ENCODE measurements at regions not wholly inside any gene's neighbourhood (a gene's known extent, or its start where the extent isn't known, plus 50 kb on each side); places are given as distances from the start of the nearest gene placed in this dataset.

- H3K4me3 Mint-ChIP-seq = no peak overlapping the region
- H3K36me3 Mint-ChIP-seq = no peaks in the 10 kb centered on the region
- POLR2A ChIA-PET = no interaction called here
- H3K27me3 Mint-ChIP-seq = peaks cover 2% of the 10 kb centered on the region
- DNase-seq (no peak), ATAC-seq (ENCODE audit: low read depth) (no peak)
- no peak overlapping the region for H3K27ac Mint-ChIP-seq
- no peaks in the 10 kb centered on the region for H3K4me1 Mint-ChIP-seq
- peaks cover 4% of the 10 kb centered on the region for H3K9me3 Mint-ChIP-seq
Observed at GRCh38 chr1:88036345-88037014, 647.6 kb upstream of the PKN2 start.

GRCh38 chr1:88039240-88039639 is 644.8 kb upstream of the PKN2 start:
- Mint-ChIP-seq H3K27me3 (peaks cover 4% of the 10 kb centered on the region), H3K4me3 (no peak overlapping the region), H3K9me3 (peaks cover 4% of the 10 kb centered on the region), H3K27ac (no peak overlapping the region), H3K36me3 (no peaks in the 10 kb centered on the region), H3K4me1 (no peaks in the 10 kb centered on the region)
- ATAC-seq (ENCODE audit: low read depth) (no peak), DNase-seq (no peak)
- POLR2A ChIA-PET = no interaction called here

- Mint-ChIP-seq H3K9me3 (peaks cover 2% of the 10 kb centered on the region), H3K27me3 (peaks cover 5% of the 10 kb centered on the region), H3K4me3 (no peak overlapping the region), H3K27ac (no peak overlapping the region), H3K36me3 (no peaks in the 10 kb centered on the region), H3K4me1 (no peaks in the 10 kb centered on the region)
- DNase-seq (no peak), ATAC-seq (ENCODE audit: low read depth) (no peak)
- POLR2A ChIA-PET = no interaction called here
Observed at GRCh38 chr1:88043834-88044233, 640.2 kb upstream of the PKN2 start.

GRCh38 chr1:88052167-88052566 is 631.9 kb upstream of the PKN2 start:
- Mint-ChIP-seq H3K36me3 (no peaks in the 10 kb centered on the region), H3K27ac (no peak overlapping the region)

GRCh38 chr1:88053065-88053464 is 631.0 kb upstream of the PKN2 start:
- Mint-ChIP-seq H3K4me3 (no peak overlapping the region), H3K27me3 (no peaks in the 10 kb centered on the region), H3K4me1 (no peaks in the 10 kb centered on the region), H3K36me3 (no peaks in the 10 kb centered on the region), H3K9me3 (no peaks in the 10 kb centered on the region), H3K27ac (no peak overlapping the region)
- POLR2A ChIA-PET = no interaction called here
- no peak for DNase-seq
- ATAC-seq (ENCODE audit: low read depth) = no peak

More at GRCh38 chr1:88052167-88052566, 631.9 kb upstream of the PKN2 start:
- no peaks in the 10 kb centered on the region for H3K4me1 Mint-ChIP-seq
- H3K9me3 Mint-ChIP-seq = no peaks in the 10 kb centered on the region
- no peak for ATAC-seq (ENCODE audit: low read depth)
- POLR2A ChIA-PET = no interaction called here
- H3K27me3 Mint-ChIP-seq = no peaks in the 10 kb centered on the region
- H3K4me3 Mint-ChIP-seq = no peak overlapping the region
- no peak for DNase-seq

GRCh38 chr1:88056881-88057280 is 627.2 kb upstream of the PKN2 start:
- Mint-ChIP-seq H3K4me1 (no peaks in the 10 kb centered on the region), H3K4me3 (no peak overlapping the region), H3K27ac (no peak overlapping the region), H3K36me3 (no peaks in the 10 kb centered on the region), H3K9me3 (no peaks in the 10 kb centered on the region), H3K27me3 (peaks cover 2% of the 10 kb centered on the region)
- DNase-seq (no peak), ATAC-seq (ENCODE audit: low read depth) (no peak)
- POLR2A ChIA-PET = no interaction called here

- H3K4me3 Mint-ChIP-seq = no peak overlapping the region
- DNase-seq = no peak
- POLR2A ChIA-PET = no interaction called here
Observed at GRCh38 chr1:88058205-88058604, 625.9 kb upstream of the PKN2 start.

GRCh38 chr1:88060112-88060673 is 623.9 kb upstream of the PKN2 start:
- Mint-ChIP-seq H3K4me3 (no peak overlapping the region), H3K27ac (no peak overlapping the region), H3K27me3 (peaks cover 2% of the 10 kb centered on the region), H3K9me3 (no peaks in the 10 kb centered on the region), H3K4me1 (no peaks in the 10 kb centered on the region), H3K36me3 (no peaks in the 10 kb centered on the region)
- DNase-seq (no peak), ATAC-seq (ENCODE audit: low read depth) (no peak)
- POLR2A ChIA-PET = no interaction called here

More at GRCh38 chr1:88058205-88058604, 625.9 kb upstream of the PKN2 start:
- Mint-ChIP-seq H3K36me3 (no peaks in the 10 kb centered on the region), H3K9me3 (no peaks in the 10 kb centered on the region), H3K4me1 (no peaks in the 10 kb centered on the region), H3K27me3 (peaks cover 2% of the 10 kb centered on the region), H3K27ac (no peak overlapping the region)
- ATAC-seq (ENCODE audit: low read depth) = no peak

GRCh38 chr1:88060750-88061491 is 623.2 kb upstream of the PKN2 start:
- no peak overlapping the region for H3K4me3 Mint-ChIP-seq
- POLR2A ChIA-PET = no interaction called here
- H3K27me3 Mint-ChIP-seq = peaks cover 2% of the 10 kb centered on the region
- no peaks in the 10 kb centered on the region for H3K9me3 Mint-ChIP-seq
- H3K4me1 Mint-ChIP-seq = no peaks in the 10 kb centered on the region
- no peaks in the 10 kb centered on the region for H3K36me3 Mint-ChIP-seq
- DNase-seq (no peak), ATAC-seq (ENCODE audit: low read depth) (no peak)
- H3K27ac Mint-ChIP-seq = no peak overlapping the region

- ATAC-seq (ENCODE audit: low read depth) (no peak), DNase-seq (no peak)
- POLR2A ChIA-PET = no interaction called here
- Mint-ChIP-seq H3K4me1 (no peaks in the 10 kb centered on the region), H3K27me3 (peaks cover 2% of the 10 kb centered on the region), H3K36me3 (no peaks in the 10 kb centered on the region), H3K9me3 (no peaks in the 10 kb centered on the region), H3K4me3 (no peak overlapping the region), H3K27ac (no peak overlapping the region)
Observed at GRCh38 chr1:88061492-88062177, 622.4 kb upstream of the PKN2 start.

- H3K36me3 Mint-ChIP-seq = no peaks in the 10 kb centered on the region
- H3K27me3 Mint-ChIP-seq = peaks cover 2% of the 10 kb centered on the region
- H3K4me1 Mint-ChIP-seq = no peaks in the 10 kb centered on the region
- H3K4me3 Mint-ChIP-seq = no peak overlapping the region
- no peaks in the 10 kb centered on the region for H3K9me3 Mint-ChIP-seq
- no peak for DNase-seq
- POLR2A ChIA-PET = no interaction called here
- no peak overlapping the region for H3K27ac Mint-ChIP-seq
- ATAC-seq (ENCODE audit: low read depth) = no peak
Observed at GRCh38 chr1:88062650-88063153, 621.4 kb upstream of the PKN2 start.

- ATAC-seq (ENCODE audit: low read depth) = no peak
- no peak overlapping the region for H3K27ac Mint-ChIP-seq
- H3K4me3 Mint-ChIP-seq = no peak overlapping the region
- no peaks in the 10 kb centered on the region for H3K4me1 Mint-ChIP-seq
- peaks cover 2% of the 10 kb centered on the region for H3K27me3 Mint-ChIP-seq
- H3K36me3 Mint-ChIP-seq = no peaks in the 10 kb centered on the region
- POLR2A ChIA-PET = no interaction called here
- no peaks in the 10 kb centered on the region for H3K9me3 Mint-ChIP-seq
- DNase-seq = no peak
Observed at GRCh38 chr1:88063605-88064004, 620.5 kb upstream of the PKN2 start.

GRCh38 chr1:88068407-88068960 is 615.6 kb upstream of the PKN2 start:
- Mint-ChIP-seq H3K27ac (no peak overlapping the region), H3K4me3 (no peak overlapping the region), H3K27me3 (no peaks in the 10 kb centered on the region), H3K4me1 (no peaks in the 10 kb centered on the region), H3K9me3 (no peaks in the 10 kb centered on the region), H3K36me3 (no peaks in the 10 kb centered on the region)
- no peak for ATAC-seq (ENCODE audit: low read depth)
- POLR2A ChIA-PET = no interaction called here
- no peak for DNase-seq
